ENCODE measurements at regions not wholly inside any gene's neighbourhood (a gene's known extent, or its start where the extent isn't known, plus 50 kb on each side); places are given as distances from the start of the nearest gene placed in this dataset.

GRCh38 chr2:107362993-107363392, 463.7 kb upstream of the RGPD4 start:
- no peak overlapping the region for H3K4me3 ChIP-seq (ENCODE audit: control insufficient read depth, low read depth, low read length)
- no peak for TF ChIP-seq CTCF (IDR thresholded peaks at IDR 0.05; ENCODE audit: control insufficient read depth, insufficient read depth, low read depth, low read length, missing control alignments)
- no peak for DNase-seq (ENCODE audit: low read depth)

GRCh38 chr2:107363806-107364205, 462.9 kb upstream of the RGPD4 start:
- no peak for TF ChIP-seq CTCF (IDR thresholded peaks at IDR 0.05; ENCODE audit: control insufficient read depth, insufficient read depth, low read depth, low read length, missing control alignments)
- no peak overlapping the region for H3K4me3 ChIP-seq (ENCODE audit: control insufficient read depth, low read depth, low read length)
- no peak for DNase-seq (ENCODE audit: low read depth)

GRCh38 chr2:107364361-107364950, 462.2 kb upstream of the RGPD4 start:
- DNase-seq (ENCODE audit: low read depth): no peak
- no peak for TF ChIP-seq CTCF (IDR thresholded peaks at IDR 0.05; ENCODE audit: control insufficient read depth, insufficient read depth, low read depth, low read length, missing control alignments)
- H3K4me3 ChIP-seq (ENCODE audit: control insufficient read depth, low read depth, low read length): no peak overlapping the region

GRCh38 chr2:107374249-107374648, 452.4 kb upstream of the RGPD4 start:
- H3K4me3 ChIP-seq (ENCODE audit: control insufficient read depth, low read depth, low read length): no peak overlapping the region
- DNase-seq (ENCODE audit: low read depth): no peak
- no peak for TF ChIP-seq CTCF (IDR thresholded peaks at IDR 0.05; ENCODE audit: control insufficient read depth, insufficient read depth, low read depth, low read length, missing control alignments)

GRCh38 chr2:107376909-107377308, 449.8 kb upstream of the RGPD4 start:
- no peak for TF ChIP-seq CTCF (IDR thresholded peaks at IDR 0.05; ENCODE audit: control insufficient read depth, insufficient read depth, low read depth, low read length, missing control alignments)
- no peak for DNase-seq (ENCODE audit: low read depth)
- H3K4me3 ChIP-seq (ENCODE audit: control insufficient read depth, low read depth, low read length): no peak overlapping the region

- no peak for DNase-seq (ENCODE audit: low read depth)
- H3K4me3 ChIP-seq (ENCODE audit: control insufficient read depth, low read depth, low read length): no peak overlapping the region
- no peak for TF ChIP-seq CTCF (IDR thresholded peaks at IDR 0.05; ENCODE audit: control insufficient read depth, insufficient read depth, low read depth, low read length, missing control alignments)
Measured at GRCh38 chr2:107380912-107381311, 445.8 kb upstream of the RGPD4 start.

- DNase-seq (ENCODE audit: low read depth): no peak
- no peak overlapping the region for H3K4me3 ChIP-seq (ENCODE audit: control insufficient read depth, low read depth, low read length)
- TF ChIP-seq CTCF (IDR thresholded peaks at IDR 0.05; ENCODE audit: control insufficient read depth, insufficient read depth, low read depth, low read length, missing control alignments): no peak
Measured at GRCh38 chr2:107383691-107384090, 443.0 kb upstream of the RGPD4 start.

Data from AG09309 (cell line).